SK-N-SH (cell line): ENCODE measurements at regions not wholly inside any gene's neighbourhood (a gene's known extent, or its start where the extent isn't known, plus 50 kb on each side); places are given as distances from the start of the nearest gene placed in this dataset.

Experiments
- CTCF ChIA-PET: fragments of 300-600, 350-600 bp; formaldehyde crosslinking; extraction: SDS; loops from one replicate; lab custom pipeline; 2021; lab: Yijun Ruan, JAX
- POLR2A ChIA-PET: fragments of 350-600 bp; sonication (Branson Sonifier 250); formaldehyde crosslinking; extraction: SDS; loops from one replicate; lab custom pipeline; 2020; ENCODE audit warnings: antibody characterized with exemption, inconsistent platforms; lab: Yijun Ruan, JAX
- DNase-seq: peaks from one replicate; pipeline ENCODE4 v3.0.0; 2012
- H2AFZ ChIP-seq: fragments of 200-600 bp; sonication (generic); 2 replicates; pipeline ENCODE4 v1.8.1; 2016; ENCODE audit warnings: antibody characterized with exemption, mild to moderate bottlenecking, low read depth
- H3F3A ChIP-seq: fragments of 200-600 bp; sonication (generic); replicated peaks from 2 replicates; pipeline ENCODE3; 2016; ENCODE audit warnings: antibody characterized with exemption, mild to moderate bottlenecking; ENCODE audit not compliant: insufficient read depth
- H3K27ac ChIP-seq, 2 experiments: fragments of 200-500 bp in 1 of 2; fragments of 200-600 bp in 1 of 2; sonication (Bioruptor generic) in 1 of 2; sonication (generic), shearing (Covaris generic) in 1 of 2; 2 replicates each; pipeline versions ENCODE4 v1.5.1 to v1.6.1; 2014 to 2016; ENCODE audit warnings: low read depth in 2 of 2, inconsistent platforms in 1 of 2, low read length in 1 of 2, mild to moderate bottlenecking in 1 of 2, mixed read lengths in 1 of 2
- H3K27me3 ChIP-seq: fragments of 200-600 bp; sonication (generic), shearing (Covaris generic); 2 replicates; pipeline ENCODE4 v1.6.1; 2016; ENCODE audit warnings: mixed run types; ENCODE audit not compliant: insufficient read depth
- H3K36me3 ChIP-seq, 2 experiments: fragments of 200-500 bp in 1 of 2; fragments of 200-600 bp in 1 of 2; sonication (Bioruptor generic) in 1 of 2; sonication (generic) in 1 of 2; replicated peaks in 1 of 2; 2 replicates each; pipeline versions ENCODE3 to v1.5.1; 2014 to 2016; ENCODE audit warnings: low read length in 1 of 2, mild to moderate bottlenecking in 1 of 2; ENCODE audit not compliant: insufficient read depth in 2 of 2, control insufficient read depth in 1 of 2
- H3K4me1 ChIP-seq, 2 experiments: fragments of 200-500 bp in 1 of 2; fragments of 200-600 bp in 1 of 2; sonication (Bioruptor generic) in 1 of 2; sonication (generic), shearing (Covaris generic) in 1 of 2; 2 replicates each; pipeline versions ENCODE4 v1.5.1 to v1.6.1; 2014 to 2016; ENCODE audit warnings: low read depth in 1 of 2, low read length in 1 of 2, mixed run types in 1 of 2; ENCODE audit not compliant: insufficient read depth in 2 of 2, control insufficient read depth in 1 of 2
- H3K4me2 ChIP-seq: fragments of 200-600 bp; sonication (generic), shearing (Covaris generic); 2 replicates; pipeline ENCODE4 v1.6.1; 2017; ENCODE audit warnings: mixed run types
- H3K4me3 ChIP-seq, 2 experiments: fragments of 200-500 bp in 1 of 2; fragments of 200-600 bp in 1 of 2; sonication (Bioruptor generic) in 1 of 2; sonication (generic), shearing (Covaris generic) in 1 of 2; 2 replicates each; pipeline versions ENCODE4 v1.5.1 to v1.8.1; 2014 to 2016; ENCODE audit warnings: low read depth in 2 of 2, inconsistent platforms in 1 of 2, low read length in 1 of 2, mild to moderate bottlenecking in 1 of 2, mixed read lengths in 1 of 2, moderate library complexity in 1 of 2
- H3K79me2 ChIP-seq: fragments of 200-600 bp; sonication (generic); 2 replicates; pipeline ENCODE4 v1.8.1; 2017; ENCODE audit warnings: mild to moderate bottlenecking; ENCODE audit not compliant: insufficient read depth
- H3K9ac ChIP-seq: fragments of 200-600 bp; sonication (generic); 2 replicates; pipeline ENCODE4 v1.6.1; 2017; ENCODE audit warnings: mixed run types
- H3K9me2 ChIP-seq: fragments of 200-600 bp; sonication (generic); 2 replicates; pipeline ENCODE4 v1.6.1; 2017; ENCODE audit warnings: mixed run types
- H3K9me3 ChIP-seq: fragments of 200-600 bp; sonication (generic); 2 replicates; pipeline ENCODE4 v1.6.1; 2017; ENCODE audit warnings: mixed run types, mild to moderate bottlenecking, moderate library complexity
- H4K20me1 ChIP-seq: fragments of 200-600 bp; sonication (generic); 2 replicates; pipeline ENCODE4 v1.6.1; 2017; ENCODE audit warnings: mild to moderate bottlenecking, mixed run types; ENCODE audit not compliant: insufficient read depth
- CHD2 ChIP-seq: fragments of 150-350 bp; IDR thresholded peaks from 2 replicates; pipeline ENCODE4 v1.6.1; 2018; ENCODE audit warnings: low read length; ENCODE audit not compliant: partially characterized antibody
- ELF1 ChIP-seq: IDR thresholded peaks from 2 replicates; pipeline ENCODE4 v1.4.0; 2012
- EZH2phosphoT487 ChIP-seq: fragments of 200-600 bp; sonication (generic); IDR thresholded peaks from 2 replicates; pipeline ENCODE4 v1.6.1; 2017; ENCODE audit warnings: low read depth, mixed run types, mild to moderate bottlenecking, antibody characterized with exemption, moderate library complexity, borderline replicate concordance
- FOSL2 ChIP-seq: IDR thresholded peaks from 2 replicates; pipeline ENCODE4 v1.4.0; 2012; ENCODE audit warnings: low read depth, mild to moderate bottlenecking, moderate library complexity, borderline replicate concordance
- FOXJ3 ChIP-seq: sonication (generic); formaldehyde crosslinking; IDR thresholded peaks from 2 replicates; pipeline ENCODE4 v1.5.1; 2020; ENCODE audit warnings: mild to moderate bottlenecking, missing genetic modification reagents
- GATA2 ChIP-seq: sonication (generic); formaldehyde crosslinking; IDR thresholded peaks from 2 replicates; pipeline ENCODE4 v1.5.0; 2020; ENCODE audit warnings: mild to moderate bottlenecking, missing genetic modification reagents
- MXI1 ChIP-seq: IDR thresholded peaks from 2 replicates; pipeline ENCODE4 v1.6.1; 2012; ENCODE audit warnings: mild to moderate bottlenecking, low read depth, low read length, improper control_type of control experiment
- NFIC ChIP-seq: IDR thresholded peaks from 2 replicates; pipeline ENCODE4 v1.4.0; 2012; ENCODE audit warnings: borderline replicate concordance
- POLR2AphosphoS5 ChIP-seq: IDR thresholded peaks from 2 replicates; pipeline ENCODE4 v1.6.1; 2012; ENCODE audit warnings: low read depth, low read length
- RCOR1 ChIP-seq: fragments of 150-350 bp; IDR thresholded peaks from 2 replicates; pipeline ENCODE4 v1.6.1; 2017; ENCODE audit warnings: antibody characterized with exemption, low read length
- RFX5 ChIP-seq: IDR thresholded peaks from 2 replicates; pipeline ENCODE4 v1.6.1; 2012; ENCODE audit warnings: mild to moderate bottlenecking, improper control_type of control experiment, low read length
- SIN3A ChIP-seq: IDR thresholded peaks from 2 replicates; pipeline ENCODE4 v1.6.1; 2012; ENCODE audit warnings: low read depth, mild to moderate bottlenecking, low read length, moderate library complexity, borderline replicate concordance
- TCF12 ChIP-seq: IDR thresholded peaks from 2 replicates; pipeline ENCODE4 v1.4.0; 2012
- TEAD4 ChIP-seq: IDR thresholded peaks from 2 replicates; pipeline ENCODE4 v1.4.0; 2012; ENCODE audit warnings: mild to moderate bottlenecking, borderline replicate concordance; ENCODE audit not compliant: insufficient read depth
- YY1 ChIP-seq: IDR thresholded peaks from 2 replicates; pipeline ENCODE4 v1.4.0; 2012; ENCODE audit warnings: low read depth, mild to moderate bottlenecking
- WGBS: methylation state at CpG from one replicate; pipeline ENCODE4 v1.1.6; 2017; ENCODE audit warnings: low lambda C conversion rate; 5-methylcytosine and 5-hydroxymethylcytosine counted together
- TF ChIP-seq, protein P1 (sequence below): fragments of 150-350 bp; IDR thresholded peaks from 2 replicates; pipeline ENCODE4 v1.6.1; 2017; ENCODE audit warnings: antibody characterized with exemption, low read length, low read depth, borderline replicate concordance
- TF ChIP-seq, protein P2 (sequence below): fragments of 150-350 bp; IDR thresholded peaks from 2 replicates; pipeline ENCODE4 v1.6.1; 2016; ENCODE audit warnings: mild to moderate bottlenecking, low read depth, low read length
- TF ChIP-seq, protein P3 (sequence below): fragments of 200-600 bp; sonication (generic); IDR thresholded peaks from 2 replicates; pipeline ENCODE4 v1.6.1; 2017; ENCODE audit warnings: antibody characterized with exemption, mild to moderate bottlenecking, moderate library complexity
- TF ChIP-seq, protein P4 (sequence below): IDR thresholded peaks from 2 replicates; pipeline ENCODE4 v1.4.0; 2012; ENCODE audit warnings: low read depth

DNA sequence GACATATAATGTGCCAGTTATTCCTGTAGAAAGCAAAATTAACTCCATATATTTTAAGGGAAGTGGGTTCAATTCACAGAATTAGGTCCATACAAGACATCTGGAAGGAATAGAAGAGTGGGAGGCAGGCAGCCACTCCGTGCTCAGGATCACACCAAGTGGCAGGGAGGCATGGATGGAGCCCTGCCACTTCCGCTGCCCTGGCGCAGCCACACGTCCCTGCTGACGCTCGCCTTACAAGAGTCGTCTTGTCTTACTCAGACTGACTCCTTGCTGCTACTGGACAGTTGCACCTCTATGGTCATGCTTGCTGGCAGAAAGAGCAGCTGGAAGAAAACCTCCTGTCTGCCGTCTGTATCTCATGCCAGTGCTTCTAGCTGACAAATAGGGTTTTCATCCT lies 579.9 kb upstream of the POM121L12 start:
- H3K79me2 ChIP-seq = no peaks in the 10 kb centered on the region
- H3K4me3 ChIP-seq = no peak overlapping the region
- 32% methylated on average over 3 of the region's 8 CpGs for WGBS
- H4K20me1 ChIP-seq = no peaks in the 10 kb centered on the region
- no peak for DNase-seq
- no peak overlapping the region for H3K4me2 ChIP-seq
- H3K36me3 ChIP-seq = no peaks in the 10 kb centered on the region
- H2AFZ ChIP-seq = no peak overlapping the region
- TF ChIP-seq MXI1 (no peak), FOXJ3 (CRISPR knock-in tag) (no peak), GATA2 (CRISPR knock-in tag) (no peak)
- no peaks in the 10 kb centered on the region for H3K27me3 ChIP-seq
- POLR2A ChIA-PET = no interaction called here
- no peak overlapping the region for H3K9ac ChIP-seq
- H3K9me2 ChIP-seq = no peaks in the 10 kb centered on the region
- CTCF ChIA-PET = interaction anchor here (1.3 kb wide), 1 partner anchor 79 kb away, joined by 4 read pairs; no protein-coding TSS in a partner anchor
- H3K9me3 ChIP-seq = peaks cover 6% of the 10 kb centered on the region; the same call in 1 of the 2 replicates
- H3K27ac ChIP-seq = no peak overlapping the region
- no peaks in the 10 kb centered on the region for H3F3A ChIP-seq
- no peaks in the 10 kb centered on the region for H3K4me1 ChIP-seq

DNA sequence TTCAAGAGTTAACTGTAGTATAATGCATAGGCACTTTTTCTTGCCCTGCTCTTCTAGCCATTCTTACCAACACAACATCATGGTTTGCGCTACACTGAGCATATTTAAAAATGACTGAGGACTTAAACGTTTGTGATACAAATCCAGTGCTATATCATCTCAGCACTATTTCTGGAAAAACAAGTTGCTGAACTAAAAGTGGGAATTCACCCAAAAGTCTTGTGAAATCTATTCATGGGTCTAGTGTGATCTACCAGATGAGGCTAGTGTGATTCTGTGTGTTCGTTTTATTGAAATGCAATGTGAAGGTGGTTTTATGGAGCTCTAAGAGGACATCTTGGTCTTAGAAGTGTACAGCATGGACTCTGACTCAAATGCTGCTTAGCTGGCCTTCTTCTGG lies 584.6 kb upstream of the POM121L12 start:
- no peaks in the 10 kb centered on the region for H3F3A ChIP-seq
- no peak overlapping the region for H3K4me2 ChIP-seq
- peaks cover 4% of the 10 kb centered on the region; the same call in 1 of the 2 replicates for H3K9me3 ChIP-seq
- TF ChIP-seq YY1 (no peak), TEAD4 (no peak)
- TF ChIP-seq, all 33 proteins: peak for 0
- 13% methylated on average over 3 of the region's 3 CpGs for WGBS
- Histone ChIP-seq H3K27me3 (no peaks in the 10 kb centered on the region), H3K4me1 (no peaks in the 10 kb centered on the region), H3K79me2 (no peaks in the 10 kb centered on the region), H4K20me1 (no peaks in the 10 kb centered on the region), H3K27ac (no peak overlapping the region), H3K9me2 (no peaks in the 10 kb centered on the region), H3K4me3 (no peak overlapping the region), H3K9ac (no peak overlapping the region), H3K36me3 (no peaks in the 10 kb centered on the region), H2AFZ (no peak overlapping the region)
- CTCF ChIA-PET = no interaction called here
- no peak for DNase-seq
- POLR2A ChIA-PET = no interaction called here

DNA sequence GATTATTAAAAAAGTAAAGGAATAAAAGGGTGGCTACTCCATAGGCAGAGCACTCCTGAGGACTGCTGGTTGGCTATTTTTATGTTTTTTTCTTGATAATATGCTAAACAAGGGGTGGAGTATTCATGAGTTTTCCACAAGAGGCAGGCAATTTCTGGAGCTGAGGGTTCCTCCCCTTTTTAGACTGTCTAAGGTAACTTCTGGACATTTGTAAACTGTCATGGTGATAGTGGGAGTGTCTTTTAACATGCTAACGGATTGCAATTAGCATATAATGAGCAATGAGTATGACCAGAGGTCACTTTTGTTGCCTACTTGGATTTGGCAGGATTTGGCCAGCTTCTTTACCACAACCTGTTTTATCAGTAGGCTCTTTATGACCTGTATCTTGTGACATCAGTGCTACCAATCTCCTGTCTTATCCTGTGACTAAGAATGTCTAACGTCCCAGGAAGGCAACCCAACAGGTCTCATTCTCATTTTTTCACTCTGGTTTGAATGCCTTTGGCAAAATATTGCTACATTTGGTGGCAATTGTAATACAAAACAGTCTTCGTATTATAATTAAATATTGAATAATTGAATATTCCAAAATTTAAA lies 587.8 kb upstream of the POM121L12 start:
- Histone ChIP-seq H2AFZ (no peak overlapping the region), H3K79me2 (no peaks in the 10 kb centered on the region), H4K20me1 (no peaks in the 10 kb centered on the region), H3K9me2 (no peaks in the 10 kb centered on the region), H3K27me3 (no peaks in the 10 kb centered on the region), H3K4me3 (no peak overlapping the region), H3K9ac (no peak overlapping the region), H3K36me3 (no peaks in the 10 kb centered on the region), H3K4me1 (no peaks in the 10 kb centered on the region), H3K9me3 (peaks cover 18% of the 10 kb centered on the region), H3K4me2 (no peak overlapping the region), H3K27ac (no peak overlapping the region), H3F3A (no peaks in the 10 kb centered on the region)
- ChIA-PET POLR2A (no interaction called here), CTCF (no interaction called here)
- WGBS = 20% methylated on average over 3 of the region's 3 CpGs
- no peak for DNase-seq
- TF ChIP-seq POLR2AphosphoS5 = no peak
- TF ChIP-seq, protein P1, sequence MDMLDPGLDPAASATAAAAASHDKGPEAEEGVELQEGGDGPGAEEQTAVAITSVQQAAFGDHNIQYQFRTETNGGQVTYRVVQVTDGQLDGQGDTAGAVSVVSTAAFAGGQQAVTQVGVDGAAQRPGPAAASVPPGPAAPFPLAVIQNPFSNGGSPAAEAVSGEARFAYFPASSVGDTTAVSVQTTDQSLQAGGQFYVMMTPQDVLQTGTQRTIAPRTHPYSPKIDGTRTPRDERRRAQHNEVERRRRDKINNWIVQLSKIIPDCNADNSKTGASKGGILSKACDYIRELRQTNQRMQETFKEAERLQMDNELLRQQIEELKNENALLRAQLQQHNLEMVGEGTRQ = no peak
- TF ChIP-seq EZH2phosphoT487 = no peak
- no peak for TF ChIP-seq SIN3A
- TF ChIP-seq CHD2 = no peak
- TF ChIP-seq TCF12 = no peak
- no peak for TF ChIP-seq NFIC
- TF ChIP-seq, protein P2, sequence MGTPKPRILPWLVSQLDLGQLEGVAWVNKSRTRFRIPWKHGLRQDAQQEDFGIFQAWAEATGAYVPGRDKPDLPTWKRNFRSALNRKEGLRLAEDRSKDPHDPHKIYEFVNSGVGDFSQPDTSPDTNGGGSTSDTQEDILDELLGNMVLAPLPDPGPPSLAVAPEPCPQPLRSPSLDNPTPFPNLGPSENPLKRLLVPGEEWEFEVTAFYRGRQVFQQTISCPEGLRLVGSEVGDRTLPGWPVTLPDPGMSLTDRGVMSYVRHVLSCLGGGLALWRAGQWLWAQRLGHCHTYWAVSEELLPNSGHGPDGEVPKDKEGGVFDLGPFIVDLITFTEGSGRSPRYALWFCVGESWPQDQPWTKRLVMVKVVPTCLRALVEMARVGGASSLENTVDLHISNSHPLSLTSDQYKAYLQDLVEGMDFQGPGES = no peak
- TF ChIP-seq RFX5 = no peak
- TF ChIP-seq, protein P3, sequence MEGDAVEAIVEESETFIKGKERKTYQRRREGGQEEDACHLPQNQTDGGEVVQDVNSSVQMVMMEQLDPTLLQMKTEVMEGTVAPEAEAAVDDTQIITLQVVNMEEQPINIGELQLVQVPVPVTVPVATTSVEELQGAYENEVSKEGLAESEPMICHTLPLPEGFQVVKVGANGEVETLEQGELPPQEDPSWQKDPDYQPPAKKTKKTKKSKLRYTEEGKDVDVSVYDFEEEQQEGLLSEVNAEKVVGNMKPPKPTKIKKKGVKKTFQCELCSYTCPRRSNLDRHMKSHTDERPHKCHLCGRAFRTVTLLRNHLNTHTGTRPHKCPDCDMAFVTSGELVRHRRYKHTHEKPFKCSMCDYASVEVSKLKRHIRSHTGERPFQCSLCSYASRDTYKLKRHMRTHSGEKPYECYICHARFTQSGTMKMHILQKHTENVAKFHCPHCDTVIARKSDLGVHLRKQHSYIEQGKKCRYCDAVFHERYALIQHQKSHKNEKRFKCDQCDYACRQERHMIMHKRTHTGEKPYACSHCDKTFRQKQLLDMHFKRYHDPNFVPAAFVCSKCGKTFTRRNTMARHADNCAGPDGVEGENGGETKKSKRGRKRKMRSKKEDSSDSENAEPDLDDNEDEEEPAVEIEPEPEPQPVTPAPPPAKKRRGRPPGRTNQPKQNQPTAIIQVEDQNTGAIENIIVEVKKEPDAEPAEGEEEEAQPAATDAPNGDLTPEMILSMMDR = no peak
- no peak for TF ChIP-seq YY1
- TF ChIP-seq, protein P4, sequence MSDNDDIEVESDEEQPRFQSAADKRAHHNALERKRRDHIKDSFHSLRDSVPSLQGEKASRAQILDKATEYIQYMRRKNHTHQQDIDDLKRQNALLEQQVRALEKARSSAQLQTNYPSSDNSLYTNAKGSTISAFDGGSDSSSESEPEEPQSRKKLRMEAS = no peak
- TF ChIP-seq RCOR1 = no peak
- TF ChIP-seq FOXJ3 (CRISPR knock-in tag) = no peak
- no peak for TF ChIP-seq ELF1
- no peak for TF ChIP-seq FOSL2
